NB4 (cell line): ENCODE measurements at regions not wholly inside any gene's neighbourhood (a gene's known extent, or its start where the extent isn't known, plus 50 kb on each side); places are given as distances from the start of the nearest gene placed in this dataset.

Experiments
- CTCF ChIP-seq: IDR thresholded peaks from one replicate; pipeline ENCODE4 v1.5.1; 2012; ENCODE audit warnings: low read depth, low read length
- MAX ChIP-seq: IDR thresholded peaks from 2 replicates; pipeline ENCODE4 v1.6.1; 2011; ENCODE audit warnings: low read depth, low read length
- MYC ChIP-seq: IDR thresholded peaks from 2 replicates; pipeline ENCODE4 v1.6.1; 2011; ENCODE audit warnings: low read depth, low read length
- POLR2A ChIP-seq: IDR thresholded peaks from 2 replicates; pipeline ENCODE4 v1.6.1; 2011; ENCODE audit warnings: mild to moderate bottlenecking; ENCODE audit not compliant: insufficient read length; ENCODE audit errors: extremely low read depth

DNA sequence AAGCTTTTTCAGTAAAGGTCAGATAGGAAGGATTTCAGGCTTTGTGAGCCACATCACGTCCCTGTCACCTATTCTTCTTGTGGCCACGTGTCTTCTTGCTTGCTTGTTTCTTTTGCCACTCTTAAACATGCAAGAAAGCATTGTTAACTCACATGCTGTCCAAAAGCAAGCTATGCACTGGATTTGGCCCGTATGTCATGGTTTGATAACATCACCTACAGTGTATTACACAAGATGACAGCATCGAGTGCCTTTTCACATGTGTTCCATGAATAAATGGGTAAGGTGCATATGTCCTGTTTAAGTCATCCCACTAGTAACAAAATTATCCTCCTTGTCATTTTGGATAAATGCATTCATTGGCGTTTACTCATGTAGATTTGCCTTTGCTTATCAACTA, 468.0 kb upstream of the FAT1 start:
- TF ChIP-seq MAX (no peak), MYC (no peak), CTCF (no peak), POLR2A (no peak)
